WTC11 (cell line): ENCODE measurements at regions not wholly inside any gene's neighbourhood (a gene's known extent, or its start where the extent isn't known, plus 50 kb on each side); places are given as distances from the start of the nearest gene placed in this dataset.

ENCODE experiments used
- ATAC-seq: fragments of 200-7000 bp; cut with Tn5 transposase; 2 replicates; pipeline ENCODE4 v1.10.0; 2021; ENCODE audit warnings: mild to moderate bottlenecking, moderate library complexity
- CTCF ChIA-PET: fragments of 300-600 bp; sonication (Branson Sonifier 250); formaldehyde crosslinking; loops from one replicate; lab custom pipeline; 2021; ENCODE audit warnings: antibody characterized with exemption; lab: Charles Lee
- POLR2A ChIA-PET: fragments of 350-600 bp; sonication (Branson Sonifier 250); formaldehyde crosslinking; loops from one replicate; lab custom pipeline; 2021; ENCODE audit warnings: antibody characterized with exemption; lab: Charles Lee
- DNase-seq: peaks from one replicate; pipeline ENCODE4 v3.0.0; 2021; ENCODE audit warnings: low spot score
- H3K27ac Mint-ChIP-seq: 2 replicates; pipeline ENCODE4 v1.8.0; 2021; ENCODE audit warnings: mixed read lengths
- H3K27me3 Mint-ChIP-seq: 2 replicates; pipeline ENCODE4 v1.8.0; 2021; ENCODE audit warnings: low read depth, mild to moderate bottlenecking, moderate library complexity, mixed read lengths
- H3K36me3 Mint-ChIP-seq: 2 replicates; pipeline ENCODE4 v1.8.0; 2021; ENCODE audit warnings: mixed read lengths
- H3K4me1 Mint-ChIP-seq: 2 replicates; pipeline ENCODE4 v1.8.0; 2022; ENCODE audit warnings: mixed read lengths
- H3K4me3 Mint-ChIP-seq: 2 replicates; pipeline ENCODE4 v1.8.0; 2021; ENCODE audit warnings: mild to moderate bottlenecking, moderate library complexity, mixed read lengths
- H3K9me3 Mint-ChIP-seq: 2 replicates; pipeline ENCODE4 v1.8.0; 2021; ENCODE audit warnings: mixed read lengths
- CREB1 ChIP-seq: sonication (generic); formaldehyde crosslinking; IDR thresholded peaks from 2 replicates; pipeline ENCODE4 v1.8.0; 2023; ENCODE audit warnings: mild to moderate bottlenecking, missing genetic modification reagents
- CTCF ChIP-seq: fragments of 200-600 bp; IDR thresholded peaks from 2 replicates; pipeline ENCODE4 v1.8.0; 2022; ENCODE audit warnings: antibody characterized with exemption
- E2F1 ChIP-seq: sonication (generic); formaldehyde crosslinking; IDR thresholded peaks from 2 replicates; pipeline ENCODE4 v1.8.0; 2022; ENCODE audit warnings: mild to moderate bottlenecking, missing genetic modification reagents
- E2F4 ChIP-seq: sonication (generic); formaldehyde crosslinking; IDR thresholded peaks from 2 replicates; pipeline ENCODE4 v1.8.1; 2022; ENCODE audit warnings: low read depth, mild to moderate bottlenecking, moderate library complexity, missing genetic modification reagents, borderline replicate concordance
- E2F5 ChIP-seq: sonication (generic); formaldehyde crosslinking; IDR thresholded peaks from 2 replicates; pipeline ENCODE4 v1.8.1; 2022; ENCODE audit warnings: mild to moderate bottlenecking, moderate library complexity, missing genetic modification reagents
- ELF4 ChIP-seq: sonication (generic); formaldehyde crosslinking; IDR thresholded peaks from 2 replicates; pipeline ENCODE4 v1.8.1; 2022; ENCODE audit warnings: low read depth, mild to moderate bottlenecking, moderate library complexity, missing genetic modification reagents
- ETV6 ChIP-seq: sonication (generic); formaldehyde crosslinking; IDR thresholded peaks from 2 replicates; pipeline ENCODE4 v1.8.1; 2022; ENCODE audit warnings: mild to moderate bottlenecking, missing genetic modification reagents
- GTF2I ChIP-seq: fragments of 250-450 bp; sonication (Bioruptor Pico); conservative IDR thresholded peaks from 2 replicates; pipeline ENCODE4 v1.4.0; 2021; ENCODE audit warnings: mild to moderate bottlenecking
- JUN ChIP-seq: sonication (generic); formaldehyde crosslinking; IDR thresholded peaks from 2 replicates; pipeline ENCODE4 v1.8.0; 2023; ENCODE audit warnings: mild to moderate bottlenecking, missing genetic modification reagents
- KAT7 ChIP-seq: sonication (generic); formaldehyde crosslinking; IDR thresholded peaks from 2 replicates; pipeline ENCODE4 v1.8.1; 2023; ENCODE audit warnings: missing genetic modification reagents, mild to moderate bottlenecking, borderline replicate concordance
- NFE2L1 ChIP-seq: sonication (generic); formaldehyde crosslinking; IDR thresholded peaks from 2 replicates; pipeline ENCODE4 v1.8.1; 2023; ENCODE audit warnings: missing genetic modification reagents
- PREB ChIP-seq: sonication (generic); formaldehyde crosslinking; IDR thresholded peaks from 2 replicates; pipeline ENCODE4 v1.8.1; 2022; ENCODE audit warnings: mild to moderate bottlenecking, missing genetic modification reagents, moderate library complexity, borderline replicate concordance
- RELA ChIP-seq: sonication (generic); formaldehyde crosslinking; IDR thresholded peaks from 2 replicates; pipeline ENCODE4 v1.8.1; 2022; ENCODE audit warnings: missing genetic modification reagents, mild to moderate bottlenecking, borderline replicate concordance
- SMAD4 ChIP-seq: sonication (generic); formaldehyde crosslinking; IDR thresholded peaks from 2 replicates; pipeline ENCODE4 v1.8.0; 2022; ENCODE audit warnings: mild to moderate bottlenecking, missing genetic modification reagents
- TP53 ChIP-seq: sonication (generic); formaldehyde crosslinking; IDR thresholded peaks from 2 replicates; pipeline ENCODE4 v1.8.1; 2023; ENCODE audit warnings: mild to moderate bottlenecking, missing genetic modification reagents
- ZBTB21 ChIP-seq: sonication (generic); formaldehyde crosslinking; IDR thresholded peaks from 2 replicates; pipeline ENCODE4 v1.8.1; 2023; ENCODE audit warnings: mild to moderate bottlenecking, missing genetic modification reagents, borderline replicate concordance
- ZMAT4 ChIP-seq: fragments of 250-450 bp; sonication (Bioruptor Pico); IDR thresholded peaks from 2 replicates; pipeline ENCODE4 v1.9.0; 2021; ENCODE audit warnings: mild to moderate bottlenecking
- ZNF138 ChIP-seq: sonication (generic); formaldehyde crosslinking; conservative IDR thresholded peaks from 2 replicates; pipeline ENCODE4 v1.8.1; 2022; ENCODE audit warnings: mild to moderate bottlenecking, moderate library complexity, missing genetic modification reagents
- ZNF232 ChIP-seq: sonication (generic); formaldehyde crosslinking; IDR thresholded peaks from 2 replicates; pipeline ENCODE4 v1.8.0; 2022; ENCODE audit warnings: mild to moderate bottlenecking, missing genetic modification reagents
- ZNF317 ChIP-seq: sonication (generic); formaldehyde crosslinking; IDR thresholded peaks from 2 replicates; pipeline ENCODE4 v1.8.1; 2023; ENCODE audit warnings: low read depth, mild to moderate bottlenecking, moderate library complexity, missing genetic modification reagents, borderline replicate concordance
- ZNF396 ChIP-seq: fragments of 250-450 bp; sonication (Bioruptor Pico); IDR thresholded peaks from 2 replicates; pipeline ENCODE4 v1.8.0; 2021; ENCODE audit warnings: mild to moderate bottlenecking, moderate library complexity, borderline replicate concordance

DNA sequence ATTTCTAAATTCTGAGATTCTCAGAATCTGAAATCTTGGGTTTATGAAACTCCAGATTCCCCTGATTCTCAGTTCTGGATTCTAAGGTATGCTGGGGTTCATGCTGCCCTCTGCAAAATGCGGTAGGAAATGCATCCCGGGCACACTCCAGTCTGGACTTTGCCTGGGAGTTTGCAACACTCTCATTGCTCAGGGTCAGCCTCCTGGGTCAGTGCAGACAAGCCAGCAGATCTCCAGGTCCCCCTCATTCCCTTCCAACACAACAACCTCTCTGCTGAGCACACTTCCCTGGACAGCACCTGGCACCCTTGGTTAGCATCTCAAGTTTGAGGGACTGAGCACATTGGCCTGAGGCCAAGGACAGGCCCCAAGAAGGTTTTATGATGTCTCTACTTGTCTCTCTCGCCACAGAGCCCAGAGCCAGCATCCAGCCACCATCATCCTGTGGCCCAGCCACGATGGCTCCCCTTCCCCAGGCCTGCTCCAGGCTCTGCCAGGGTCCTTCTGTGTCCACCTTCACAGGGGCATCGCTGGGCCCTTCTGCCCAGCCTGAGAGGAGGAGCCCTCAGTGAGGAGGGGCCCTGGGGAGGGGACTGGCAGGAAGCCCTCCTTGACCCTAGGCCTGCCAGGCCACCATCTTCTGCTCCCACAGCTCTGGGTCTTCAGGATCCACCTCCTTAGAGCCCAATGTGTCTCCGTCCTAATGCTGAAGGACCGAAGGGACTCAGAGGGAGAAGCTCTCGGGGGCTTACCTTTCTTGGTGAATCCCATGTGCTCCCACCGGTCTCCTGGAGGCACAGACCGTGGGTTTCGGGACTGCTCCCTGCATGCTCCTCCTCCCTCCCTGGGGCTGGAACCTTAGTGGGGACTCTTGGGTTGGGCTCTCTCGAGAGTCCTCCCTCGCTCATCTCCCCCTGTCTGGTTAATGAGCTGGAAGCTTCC is 550.7 kb downstream of the PTPRU start:
- H3K27me3 Mint-ChIP-seq, result no peaks in the 10 kb centered on the region
- CTCF ChIA-PET, result no interaction called here
- no peak for ATAC-seq
- H3K4me3 Mint-ChIP-seq, result no peak overlapping the region
- no peaks in the 10 kb centered on the region for H3K4me1 Mint-ChIP-seq
- H3K36me3 Mint-ChIP-seq, result no peaks in the 10 kb centered on the region
- no peak for TF ChIP-seq JUN (CRISPR knock-in tag)
- no peaks in the 10 kb centered on the region for H3K9me3 Mint-ChIP-seq
- H3K27ac Mint-ChIP-seq, result no peak overlapping the region
- POLR2A ChIA-PET, result no interaction called here
- DNase-seq, result no peak

GRCh38 chr1:29786195-29786594 is 549.9 kb downstream of the PTPRU start:
- Mint-ChIP-seq H3K4me3 (no peak overlapping the region), H3K4me1 (no peaks in the 10 kb centered on the region), H3K36me3 (no peaks in the 10 kb centered on the region), H3K27ac (no peak overlapping the region)
- ChIA-PET POLR2A (no interaction called here), CTCF (no interaction called here)
- TF ChIP-seq ZMAT4 (no peak), TP53 (CRISPR knock-in tag) (no peak), ZNF396 (CRISPR knock-in tag) (no peak), ZNF317 (CRISPR knock-in tag) (no peak), ETV6 (CRISPR knock-in tag) (no peak), RELA (CRISPR knock-in tag) (no peak), E2F1 (CRISPR knock-in tag) (no peak), SMAD4 (CRISPR knock-in tag) (no peak), CREB1 (CRISPR knock-in tag) (no peak), ELF4 (CRISPR knock-in tag) (no peak), E2F4 (CRISPR knock-in tag) (no peak), PREB (CRISPR knock-in tag) (no peak)
- TF ChIP-seq, all 79 proteins: peak for 0
- DNase-seq, result no peak
- H3K27me3 Mint-ChIP-seq, result no peaks in the 10 kb centered on the region
- no peak for ATAC-seq
- H3K9me3 Mint-ChIP-seq, result no peaks in the 10 kb centered on the region

- Mint-ChIP-seq H3K27ac (no peak overlapping the region), H3K4me3 (no peak overlapping the region), H3K9me3 (no peaks in the 10 kb centered on the region), H3K36me3 (no peaks in the 10 kb centered on the region), H3K4me1 (no peaks in the 10 kb centered on the region), H3K27me3 (no peaks in the 10 kb centered on the region)
- DNase-seq, result no peak
- POLR2A ChIA-PET, result no interaction called here
- no peak for ATAC-seq
- TF ChIP-seq ZBTB21 (no peak), GTF2I (CRISPR knock-in tag) (no peak), RELA (CRISPR knock-in tag) (no peak), NFE2L1 (CRISPR knock-in tag) (no peak), KAT7 (no peak), CTCF (no peak), ZNF138 (CRISPR knock-in tag) (no peak), E2F5 (no peak), ZNF317 (CRISPR knock-in tag) (no peak), ZNF232 (CRISPR knock-in tag) (no peak)
- TF ChIP-seq, all 79 proteins: peak for 0
- CTCF ChIA-PET, result interaction anchor here (0.9 kb wide), 1 partner anchor 300 kb away, joined by 3 read pairs; no protein-coding TSS in a partner anchor
These were observed 549.2 kb downstream of the PTPRU start for GRCh38 chr1:29785554-29785953.
